ENCODE measurements at regions not wholly inside any gene's neighbourhood (a gene's known extent, or its start where the extent isn't known, plus 50 kb on each side); places are given as distances from the start of the nearest gene placed in this dataset.

GRCh38 chr14:104326848-104327247, 188.5 kb downstream of the KIF26A start:
- 55% methylated on average over 8 of the region's 10 CpGs; no CpG with 5 or more reads in 1 of the 2 donors for WGBS, 2 donors (ENCODE audit: low coverage in 1 of 2)
- Histone ChIP-seq H3K4me1 (peaks cover 0 to 13% (median 10%) of the 10 kb centered on the region in 4 donors), H3K9me3 (peaks cover 0 to 14% of the 10 kb centered on the region in 2 donors)

DNA sequence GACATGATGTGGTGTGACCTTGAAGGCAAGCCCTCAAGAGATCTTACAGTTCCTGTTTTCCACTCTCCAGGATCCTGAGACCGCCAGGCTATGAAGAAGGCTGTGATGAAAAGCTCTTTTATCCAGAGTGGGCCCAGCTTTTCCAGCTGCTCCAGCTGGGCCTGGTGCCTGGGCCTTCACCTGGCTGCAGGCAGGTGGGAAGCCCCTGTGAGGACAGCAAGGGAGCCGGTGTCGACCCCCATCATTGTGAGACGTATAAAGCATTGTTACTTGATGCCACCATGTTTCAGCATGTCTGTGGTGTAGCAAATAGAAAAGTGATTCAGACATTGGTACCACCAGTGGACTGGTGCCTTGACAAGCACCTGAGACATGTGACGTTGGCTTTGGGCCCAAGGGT, 190.2 kb downstream of the KIF26A start:
- H3K36me3 ChIP-seq = no peaks in the 10 kb centered on the region
- no peaks in the 10 kb centered on the region for H3K27me3 ChIP-seq
- peaks cover 0 to 14% of the 10 kb centered on the region in 2 donors for H3K9me3 ChIP-seq
- DNase-seq = no peak
- WGBS, 2 donors (ENCODE audit: low coverage in 1 of 2) = 83 to 89% methylated on average over 1 to 5 of the region's 5 CpGs
- intact Hi-C loops (cut with DNase I; ENCODE audit: low total_unique reads) = no loop called here
- TF ChIP-seq EP300 (IDR thresholded peaks at IDR 0.05; ENCODE audit: low read depth) (no peak), POLR2A (IDR thresholded peaks at IDR 0.05) (no peak), POLR2AphosphoS5 (IDR thresholded peaks at IDR 0.05) (no peak)
- TF ChIP-seq, protein P1, sequence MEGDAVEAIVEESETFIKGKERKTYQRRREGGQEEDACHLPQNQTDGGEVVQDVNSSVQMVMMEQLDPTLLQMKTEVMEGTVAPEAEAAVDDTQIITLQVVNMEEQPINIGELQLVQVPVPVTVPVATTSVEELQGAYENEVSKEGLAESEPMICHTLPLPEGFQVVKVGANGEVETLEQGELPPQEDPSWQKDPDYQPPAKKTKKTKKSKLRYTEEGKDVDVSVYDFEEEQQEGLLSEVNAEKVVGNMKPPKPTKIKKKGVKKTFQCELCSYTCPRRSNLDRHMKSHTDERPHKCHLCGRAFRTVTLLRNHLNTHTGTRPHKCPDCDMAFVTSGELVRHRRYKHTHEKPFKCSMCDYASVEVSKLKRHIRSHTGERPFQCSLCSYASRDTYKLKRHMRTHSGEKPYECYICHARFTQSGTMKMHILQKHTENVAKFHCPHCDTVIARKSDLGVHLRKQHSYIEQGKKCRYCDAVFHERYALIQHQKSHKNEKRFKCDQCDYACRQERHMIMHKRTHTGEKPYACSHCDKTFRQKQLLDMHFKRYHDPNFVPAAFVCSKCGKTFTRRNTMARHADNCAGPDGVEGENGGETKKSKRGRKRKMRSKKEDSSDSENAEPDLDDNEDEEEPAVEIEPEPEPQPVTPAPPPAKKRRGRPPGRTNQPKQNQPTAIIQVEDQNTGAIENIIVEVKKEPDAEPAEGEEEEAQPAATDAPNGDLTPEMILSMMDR (IDR thresholded peaks at IDR 0.05) = no peak
- H3K4me1 ChIP-seq = peaks cover 0 to 2% (median under 1%) of the 10 kb centered on the region in 4 donors
- H3K27ac ChIP-seq = no peak overlapping the region
- no peak overlapping the region for H3K4me3 ChIP-seq
- in situ Hi-C loops (cut with MboI; ENCODE audit: low pct_ligation_motif_present in 1 of 4, low pct_unique_long_range_greater_than_20kb in 1 of 4, low sequenced_read_pairs in 3 of 4) = no loop called here

More at GRCh38 chr14:104326848-104327247, 188.5 kb downstream of the KIF26A start:
- no peaks in the 10 kb centered on the region for H3K36me3 ChIP-seq
- TF ChIP-seq EP300 (IDR thresholded peaks at IDR 0.05; ENCODE audit: low read depth) (no peak), POLR2A (IDR thresholded peaks at IDR 0.05) (no peak), POLR2AphosphoS5 (IDR thresholded peaks at IDR 0.05) (no peak)
- TF ChIP-seq, protein P1 (IDR thresholded peaks at IDR 0.05) = no peak
- no peak overlapping the region for H3K27ac ChIP-seq
- no peak for DNase-seq
- no peak overlapping the region for H3K4me3 ChIP-seq
- in situ Hi-C loops (cut with MboI; ENCODE audit: low pct_ligation_motif_present in 1 of 4, low pct_unique_long_range_greater_than_20kb in 1 of 4, low sequenced_read_pairs in 3 of 4) = no loop called here
- intact Hi-C loops (cut with DNase I; ENCODE audit: low total_unique reads) = no loop called here
- H3K27me3 ChIP-seq = peaks cover 2% of the 10 kb centered on the region

DNA sequence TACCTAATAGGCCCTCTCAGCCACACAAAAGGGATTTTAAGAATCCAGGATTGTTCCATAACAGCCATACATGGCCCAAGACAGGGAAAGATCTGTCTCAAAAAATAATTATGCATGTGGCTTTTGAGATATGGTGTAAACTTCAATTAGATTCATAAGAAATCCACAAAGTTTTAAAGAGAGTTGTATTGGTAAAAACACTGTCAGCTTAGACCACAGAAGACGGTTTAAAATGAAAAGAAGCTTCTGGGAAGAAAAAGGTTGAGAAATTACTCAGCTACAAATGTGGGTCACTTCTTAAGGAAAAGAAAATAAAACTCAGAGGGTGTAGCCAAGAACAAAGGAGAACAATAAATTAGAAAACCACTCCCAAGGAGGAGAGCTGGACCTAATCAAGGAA, 191.4 kb downstream of the KIF26A start:
- Histone ChIP-seq H3K27ac (no peak overlapping the region), H3K27me3 (no peaks in the 10 kb centered on the region), H3K4me1 (no peaks in the 10 kb centered on the region), H3K4me3 (no peak overlapping the region), H3K36me3 (no peaks in the 10 kb centered on the region), H3K9me3 (peaks cover 0 to 14% of the 10 kb centered on the region in 2 donors)
- WGBS, 2 donors (ENCODE audit: low coverage in 1 of 2) = 88 to 95% methylated on average over 1 of the region's 1 CpG
- DNase-seq = no peak
- in situ Hi-C loops (cut with MboI; ENCODE audit: low pct_ligation_motif_present in 1 of 4, low pct_unique_long_range_greater_than_20kb in 1 of 4, low sequenced_read_pairs in 3 of 4) = no loop called here
- intact Hi-C loops (cut with DNase I; ENCODE audit: low total_unique reads) = no loop called here
- TF ChIP-seq POLR2A (IDR thresholded peaks at IDR 0.05) = no peak
- TF ChIP-seq POLR2AphosphoS5 (IDR thresholded peaks at IDR 0.05) = no peak
- no peak for TF ChIP-seq EP300 (IDR thresholded peaks at IDR 0.05; ENCODE audit: low read depth)
- TF ChIP-seq, protein P1 (IDR thresholded peaks at IDR 0.05) = no peak

GRCh38 chr14:104331871-104332605, 193.7 kb downstream of the KIF26A start:
- 85% methylated on average over 20 of the region's 20 CpGs; no CpG with 5 or more reads in 1 of the 2 donors for WGBS, 2 donors (ENCODE audit: low coverage in 1 of 2)
- TF ChIP-seq POLR2A (IDR thresholded peaks at IDR 0.05) (no peak), EP300 (IDR thresholded peaks at IDR 0.05; ENCODE audit: low read depth) (no peak)
- TF ChIP-seq, protein P1 (IDR thresholded peaks at IDR 0.05) = no peak
- intact Hi-C loops (cut with DNase I; ENCODE audit: low total_unique reads) = no loop called here

More at GRCh38 chr14:104331871-104332605, 193.7 kb downstream of the KIF26A start:
- no peaks in the 10 kb centered on the region for H3K4me1 ChIP-seq
- no peaks in the 10 kb centered on the region for H3K27me3 ChIP-seq
- no peak overlapping the region for H3K4me3 ChIP-seq
- H3K27ac ChIP-seq = no peak overlapping the region
- DNase-seq = no peak
- in situ Hi-C loops (cut with MboI; ENCODE audit: low pct_ligation_motif_present in 1 of 4, low pct_unique_long_range_greater_than_20kb in 1 of 4, low sequenced_read_pairs in 3 of 4) = no loop called here
- peaks cover 0 to 14% of the 10 kb centered on the region in 2 donors for H3K9me3 ChIP-seq
- no peaks in the 10 kb centered on the region for H3K36me3 ChIP-seq
